T47D (cell line): ENCODE measurements at regions not wholly inside any gene's neighbourhood (a gene's known extent, or its start where the extent isn't known, plus 50 kb on each side); places are given as distances from the start of the nearest gene placed in this dataset.
"Not testable (repeated sequence)": the region's sequence is repeated elsewhere in the genome, so short reads cannot be mapped to it uniquely, and the experiment has no call there.

ENCODE experiments used
- DNase-seq, 2 experiments: peaks; one replicate each; pipeline versions ENCODE4 v3.0.0 to v3.0.0-alpha.2; 2011 to 2012; ENCODE audit warnings: low read depth in 1 of 2, low spot score in 1 of 2
- JUND ChIP-seq: IDR thresholded peaks from 2 replicates; pipeline ENCODE4 v1.6.1; 2012; ENCODE audit warnings: low read depth
- in situ Hi-C: cut with HindIII; loops from 2 replicates; pipeline ENCODE4 v1.10.0; 2016; ENCODE audit warnings: low sequenced_read_pairs, low pct_unique_long_range_greater_than_20kb

- in situ Hi-C loops = no loop called here
- no peak for DNase-seq
Measured at GRCh38 chr4:38290366-38290765, 330.2 kb downstream of the PTTG2 start.

DNA sequence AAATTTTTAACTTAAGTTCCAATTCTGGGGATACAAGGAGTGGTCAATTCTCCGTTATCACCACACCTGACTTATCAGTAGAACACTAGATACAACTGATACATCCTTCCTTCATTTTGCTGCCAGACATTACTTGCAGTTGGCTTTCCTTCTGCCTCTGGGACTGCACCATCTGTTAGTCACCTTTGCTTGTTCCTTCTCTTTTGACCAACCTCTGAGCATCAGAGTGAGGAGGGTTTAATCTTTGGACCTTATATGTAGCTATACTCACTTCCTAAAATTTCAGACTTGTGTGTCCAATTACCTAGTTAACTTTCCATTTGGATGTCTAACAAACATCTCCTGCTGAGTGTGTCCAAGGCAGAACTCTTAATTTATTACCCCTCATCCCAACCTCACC lies 330.7 kb downstream of the PTTG2 start:
- in situ Hi-C loops = no loop called here
- DNase-seq = no peak

More at GRCh38 chr4:38290366-38290765, 330.2 kb downstream of the PTTG2 start:
- TF ChIP-seq JUND = no peak

GRCh38 chr4:38292529-38292928 lies 332.3 kb downstream of the PTTG2 start:
- no peak for TF ChIP-seq JUND
- in situ Hi-C loops = no loop called here
- DNase-seq = no peak

More for the DNA sequence above, 330.7 kb downstream of the PTTG2 start:
- TF ChIP-seq JUND = no peak

DNA sequence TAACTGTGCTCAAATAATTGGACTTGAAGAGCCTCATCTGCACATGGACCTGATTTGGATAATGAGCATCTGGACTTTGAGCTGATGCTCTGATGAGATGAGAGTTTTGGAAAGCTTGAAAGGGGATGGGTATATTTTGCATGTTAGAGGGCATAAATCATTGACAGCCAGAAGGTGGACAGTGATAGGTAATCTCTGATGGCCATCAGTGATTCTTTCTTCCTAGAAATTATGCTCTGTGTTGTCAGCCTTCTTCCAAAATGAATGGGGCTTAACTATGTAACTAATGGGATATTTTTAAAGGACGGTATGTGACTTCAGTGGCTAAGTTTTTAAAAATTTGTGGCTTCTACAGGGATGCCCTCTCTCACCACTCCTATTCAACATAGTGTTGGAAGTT lies 334.0 kb downstream of the PTTG2 start:
- no peak for TF ChIP-seq JUND
- DNase-seq = no peak
- in situ Hi-C loops = no loop called here

GRCh38 chr4:38297061-38297460 lies 336.9 kb downstream of the PTTG2 start:
- no peak for DNase-seq
- in situ Hi-C loops = no loop called here
- no peak for TF ChIP-seq JUND

DNA sequence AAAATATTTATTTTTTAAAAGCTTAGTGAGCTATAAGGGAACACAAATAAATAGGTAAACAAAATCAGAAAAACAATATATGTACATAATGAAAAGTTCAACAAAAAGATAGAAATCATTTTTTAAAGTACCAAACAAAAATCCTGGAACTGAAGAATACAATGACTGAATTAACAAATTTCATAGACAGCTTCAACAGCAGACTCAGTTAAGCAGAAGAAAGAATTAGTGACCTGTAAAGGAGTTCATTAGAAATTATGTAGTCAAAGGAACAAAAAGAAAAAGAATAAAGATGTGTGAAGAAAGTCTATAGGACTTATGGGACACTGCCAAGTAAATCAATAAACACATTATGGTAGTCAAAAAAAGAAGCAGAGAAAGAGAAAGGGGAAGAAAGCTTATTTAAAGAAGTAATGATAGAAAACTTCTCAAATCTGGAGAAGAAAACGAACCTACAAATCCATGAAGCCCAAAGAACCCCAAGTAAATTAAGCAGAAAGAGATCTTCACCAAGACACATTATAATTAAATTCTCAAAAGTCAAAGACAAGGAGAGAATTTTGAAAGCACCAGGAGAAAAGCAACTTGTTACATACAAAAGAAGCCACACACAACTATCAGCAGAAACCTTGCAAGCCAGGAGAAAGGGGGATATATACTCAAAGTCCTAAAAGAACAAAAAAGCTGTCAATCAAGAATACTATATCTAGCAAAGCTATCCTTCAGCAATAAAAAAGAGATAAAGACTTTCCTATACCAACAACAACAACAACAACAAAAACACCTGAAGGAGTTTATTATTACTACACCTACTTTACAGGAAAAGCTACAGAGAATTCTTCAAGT lies 338.9 kb downstream of the PTTG2 start:
- in situ Hi-C loops = no loop called here
- no peak for TF ChIP-seq JUND
- DNase-seq = no peak

DNA sequence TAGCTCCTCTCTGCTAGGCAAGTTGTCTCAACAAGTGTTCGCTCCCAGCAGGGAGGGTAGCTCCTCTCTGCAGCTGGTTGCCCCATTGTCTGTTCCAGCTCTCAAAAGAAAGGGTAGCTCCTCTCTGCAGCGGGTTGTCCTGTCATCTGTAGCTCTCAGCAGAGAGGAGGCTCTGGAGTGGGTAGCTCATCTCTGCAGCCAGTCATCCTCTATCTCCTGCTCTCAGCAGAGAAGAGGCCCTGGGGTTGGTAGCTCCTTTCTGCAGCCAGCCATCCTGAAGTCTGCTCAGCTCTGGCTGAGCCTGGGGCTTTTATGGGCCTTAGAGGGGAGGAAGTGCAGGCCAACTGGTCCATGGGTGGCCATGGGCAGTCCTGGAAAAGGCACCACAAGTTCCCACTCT lies 342.7 kb downstream of the PTTG2 start:
- TF ChIP-seq JUND = no peak
- in situ Hi-C loops = no loop called here
- DNase-seq = no peak

DNA sequence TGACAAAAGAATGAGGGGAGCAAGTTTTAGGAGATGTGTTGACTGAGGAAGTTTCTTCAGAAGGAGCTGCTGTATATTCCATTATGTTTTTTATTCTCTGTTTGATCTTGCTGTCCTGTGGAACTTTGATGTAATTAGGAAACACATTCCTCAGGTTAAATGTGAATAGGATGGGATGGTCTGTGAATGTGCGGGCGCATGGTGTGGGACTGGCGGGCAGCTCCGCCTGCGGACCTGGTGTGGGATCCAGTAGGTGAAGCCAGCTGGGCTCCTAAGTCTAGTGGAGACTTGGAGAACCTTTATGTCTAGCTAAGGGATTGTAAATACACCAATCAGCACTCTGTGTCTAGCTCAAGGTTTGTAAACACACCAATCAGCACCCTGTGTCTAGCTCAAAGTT lies 344.3 kb downstream of the PTTG2 start:
- DNase-seq, in situ Hi-C loops: not testable (repeated sequence)

GRCh38 chr4:38306482-38307071 lies 346.4 kb downstream of the PTTG2 start:
- in situ Hi-C loops = no loop called here
- no peak for TF ChIP-seq JUND
- DNase-seq = no peak

DNA sequence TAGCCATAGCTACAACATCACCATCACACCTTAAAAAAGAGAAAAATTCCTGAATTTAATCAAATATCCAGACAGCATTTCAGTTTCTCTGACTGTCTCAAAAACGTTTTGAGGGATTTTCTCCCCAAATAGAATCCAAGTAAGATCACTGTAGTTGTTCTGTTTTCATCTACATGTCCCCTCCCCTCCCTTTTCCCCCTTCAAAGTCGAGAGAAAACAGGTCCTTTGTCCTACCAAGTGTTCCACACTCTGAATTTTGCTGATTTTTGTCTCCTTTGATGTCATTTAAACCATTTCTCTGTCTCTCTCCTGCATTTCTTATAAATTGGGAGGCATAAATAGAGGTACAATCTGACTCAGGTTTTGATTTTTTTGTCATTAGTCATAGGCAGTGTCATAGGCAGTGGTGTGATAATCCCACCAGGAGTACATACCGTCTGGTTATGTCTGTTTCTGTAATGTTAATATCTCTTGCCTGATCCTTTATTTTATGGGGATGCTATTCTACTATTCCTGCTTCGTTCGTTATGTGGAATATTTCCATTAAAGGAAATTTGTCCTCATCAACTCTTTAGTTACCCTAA lies 348.6 kb downstream of the PTTG2 start:
- in situ Hi-C loops = no loop called here
- no peak for TF ChIP-seq JUND
- DNase-seq = no peak

DNA sequence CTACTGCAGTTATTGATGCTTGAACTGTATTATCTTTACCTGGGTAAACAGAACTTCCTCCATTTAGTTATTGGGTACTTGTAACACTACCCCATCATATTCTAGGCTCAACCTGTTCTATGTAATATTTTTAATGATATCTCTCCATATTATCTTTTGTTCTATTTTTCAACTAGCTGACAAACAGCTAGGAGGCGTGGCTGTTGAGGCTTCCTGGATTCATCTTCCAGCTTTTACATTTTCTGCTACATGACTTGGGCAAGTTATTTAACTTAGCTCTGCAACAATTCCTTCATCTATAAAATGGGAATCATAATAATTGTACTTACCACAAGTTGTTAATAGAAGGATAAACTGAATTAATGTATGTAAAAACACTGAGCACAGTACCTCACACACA lies 349.3 kb downstream of the PTTG2 start:
- no peak for DNase-seq
- in situ Hi-C loops = no loop called here
- TF ChIP-seq JUND = no peak

GRCh38 chr4:38310446-38311043 lies 350.3 kb downstream of the PTTG2 start:
- in situ Hi-C loops = no loop called here
- peak in 1 of 2 experiments; percentile 40 for DNase-seq
- TF ChIP-seq JUND = no peak

DNA sequence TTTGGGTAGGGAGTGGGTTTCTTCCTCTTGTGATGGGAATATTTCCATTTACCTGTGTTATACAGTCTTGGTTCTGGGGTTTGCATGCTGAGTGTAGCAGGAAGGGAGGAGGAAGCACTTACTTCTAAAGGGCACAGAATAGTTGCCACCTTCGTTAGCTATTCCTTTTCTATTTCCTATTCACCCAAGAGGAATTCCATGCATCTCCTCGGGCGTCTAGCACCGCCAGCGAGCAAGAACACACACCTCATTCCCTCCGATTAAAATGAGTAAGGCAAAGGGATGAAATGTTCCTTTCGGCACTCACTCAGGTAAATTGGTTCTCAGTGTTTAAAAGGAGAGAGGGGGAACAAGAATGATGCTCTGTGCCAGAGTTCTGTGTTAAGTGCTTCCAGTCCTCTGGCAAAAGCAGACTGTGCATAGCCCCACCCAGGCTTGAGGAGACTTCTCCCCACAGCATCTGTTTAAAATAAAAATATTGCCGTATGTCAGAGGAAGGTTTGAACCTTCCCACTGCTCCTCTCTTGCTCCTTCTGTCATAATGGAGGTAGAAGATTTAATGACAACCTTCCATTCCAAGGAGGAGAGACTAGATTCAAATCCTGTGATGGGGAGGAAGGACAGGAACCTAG lies 351.4 kb downstream of the PTTG2 start:
- TF ChIP-seq JUND = no peak
- in situ Hi-C loops = no loop called here
- no peak for DNase-seq
